RWPE1 (cell line): ENCODE measurements at regions not wholly inside any gene's neighbourhood (a gene's known extent, or its start where the extent isn't known, plus 50 kb on each side); places are given as distances from the start of the nearest gene placed in this dataset.

ENCODE experiments used
- CTCF ChIA-PET: fragments of 350-600 bp; sonication (Branson Sonifier 250); formaldehyde crosslinking; extraction: SDS; loops from one replicate; lab custom pipeline; 2021; lab: Yijun Ruan, JAX
- POLR2A ChIA-PET: fragments of 400-600 bp; formaldehyde crosslinking; extraction: SDS; loops from one replicate; lab custom pipeline; 2020; ENCODE audit warnings: antibody characterized with exemption; ENCODE audit not compliant: low non-redundant PET; lab: Yijun Ruan, JAX
- DNase-seq: peaks from one replicate; pipeline ENCODE4 v3.0.0; 2012; ENCODE audit warnings: low spot score
- H3K27ac ChIP-seq: fragments of 450-650 bp; 2 replicates; pipeline ENCODE4 v1.5.1; 2017
- TF ChIP-seq, protein P1 (sequence below): fragments of 450-650 bp; conservative IDR thresholded peaks from 2 replicates; pipeline ENCODE4 v1.5.1; 2017; ENCODE audit warnings: low read depth, mild to moderate bottlenecking

DNA sequence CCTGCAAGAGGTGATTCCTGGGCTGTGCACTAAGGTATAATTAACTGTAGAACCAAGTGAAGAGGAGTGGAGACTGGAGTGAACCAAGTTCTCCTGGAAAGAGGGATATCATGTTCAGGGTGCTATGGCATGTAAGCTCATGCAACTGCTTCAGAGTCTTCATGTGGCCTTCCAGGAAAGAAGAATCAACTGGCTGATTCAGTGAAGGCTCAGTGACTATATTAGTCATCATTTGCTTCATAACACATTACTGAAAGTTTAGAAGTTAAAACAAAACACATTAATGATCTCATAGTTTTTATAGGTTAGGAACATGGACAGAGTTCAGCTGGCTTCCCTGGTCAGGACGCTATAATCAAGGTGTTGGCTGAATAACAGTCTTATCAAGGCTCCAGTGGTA, 1200.8 kb upstream of the GYPC start:
- no peak for DNase-seq
- ChIA-PET CTCF (interaction anchor here (0.6 kb wide), 1 partner anchor 253 kb away, joined by 3 read pairs; no protein-coding TSS in a partner anchor), POLR2A (no interaction called here)
- H3K27ac ChIP-seq: no peak overlapping the region
- TF ChIP-seq, protein P1, sequence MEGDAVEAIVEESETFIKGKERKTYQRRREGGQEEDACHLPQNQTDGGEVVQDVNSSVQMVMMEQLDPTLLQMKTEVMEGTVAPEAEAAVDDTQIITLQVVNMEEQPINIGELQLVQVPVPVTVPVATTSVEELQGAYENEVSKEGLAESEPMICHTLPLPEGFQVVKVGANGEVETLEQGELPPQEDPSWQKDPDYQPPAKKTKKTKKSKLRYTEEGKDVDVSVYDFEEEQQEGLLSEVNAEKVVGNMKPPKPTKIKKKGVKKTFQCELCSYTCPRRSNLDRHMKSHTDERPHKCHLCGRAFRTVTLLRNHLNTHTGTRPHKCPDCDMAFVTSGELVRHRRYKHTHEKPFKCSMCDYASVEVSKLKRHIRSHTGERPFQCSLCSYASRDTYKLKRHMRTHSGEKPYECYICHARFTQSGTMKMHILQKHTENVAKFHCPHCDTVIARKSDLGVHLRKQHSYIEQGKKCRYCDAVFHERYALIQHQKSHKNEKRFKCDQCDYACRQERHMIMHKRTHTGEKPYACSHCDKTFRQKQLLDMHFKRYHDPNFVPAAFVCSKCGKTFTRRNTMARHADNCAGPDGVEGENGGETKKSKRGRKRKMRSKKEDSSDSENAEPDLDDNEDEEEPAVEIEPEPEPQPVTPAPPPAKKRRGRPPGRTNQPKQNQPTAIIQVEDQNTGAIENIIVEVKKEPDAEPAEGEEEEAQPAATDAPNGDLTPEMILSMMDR: no peak

DNA sequence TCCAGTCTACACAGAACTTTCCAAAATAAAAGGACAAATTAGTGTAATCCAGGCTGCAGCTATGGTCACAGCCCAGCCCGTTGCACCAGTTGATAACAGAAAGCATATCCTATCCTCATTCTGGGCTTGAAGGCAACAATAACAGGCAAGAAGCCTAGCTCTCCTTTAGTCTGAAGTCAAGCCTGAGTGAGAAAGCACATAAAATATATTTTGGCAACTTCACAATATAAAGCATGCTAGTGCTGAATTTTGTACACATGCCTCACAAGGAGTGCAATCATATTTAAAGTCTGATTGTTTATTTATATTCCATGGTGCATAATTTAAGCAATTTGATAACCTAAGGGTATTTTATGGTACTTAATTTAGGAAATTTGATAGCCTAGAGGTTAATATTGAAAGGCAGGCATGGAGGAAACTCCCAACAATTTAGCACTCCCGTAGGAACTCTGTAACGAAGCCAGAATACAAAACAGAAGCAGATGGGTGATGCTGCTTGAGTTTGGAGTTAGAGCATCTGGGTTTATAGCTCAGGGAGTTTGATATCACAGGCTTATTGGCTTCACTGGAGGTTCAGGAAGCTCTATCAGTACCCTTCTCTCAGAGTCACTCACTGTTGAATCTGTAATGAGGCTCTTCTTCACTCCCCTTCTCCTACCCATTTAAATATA, 1199.1 kb upstream of the GYPC start:
- no peak for DNase-seq
- POLR2A ChIA-PET: no interaction called here

DNA sequence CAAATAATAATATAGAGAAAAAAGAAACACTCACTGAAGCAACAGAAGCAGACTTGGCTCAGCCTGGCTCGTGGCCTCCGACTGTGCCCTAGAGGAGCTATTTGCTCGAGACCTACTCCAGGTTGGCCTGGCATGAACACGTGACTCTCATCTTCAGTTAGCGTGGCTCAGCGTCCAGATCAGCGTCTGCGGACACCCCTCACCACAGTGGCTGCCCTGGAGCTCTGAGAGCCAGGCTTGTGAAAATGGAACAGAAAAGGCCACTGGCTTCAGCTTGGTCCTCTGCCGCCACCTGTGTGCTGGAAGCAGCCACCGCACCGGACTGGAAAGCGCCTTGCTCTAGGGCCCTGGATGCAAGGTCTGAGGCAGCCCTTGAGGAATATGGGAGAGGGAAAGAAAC, 1184.0 kb upstream of the GYPC start:
- DNase-seq: peak; percentile 18
- TF ChIP-seq, protein P1: peak; percentile 54
- CTCF ChIA-PET: interaction anchor here (0.6 to 1.0 kb wide), 7 partner anchors 97 to 1447 kb away, joined by 3 to 6 read pairs (median 3); partner anchors contain the start of gene CNTNAP5

More for the DNA sequence above, 1199.1 kb upstream of the GYPC start:
- TF ChIP-seq, protein P1: no peak
- CTCF ChIA-PET: no interaction called here
- H3K27ac ChIP-seq: no peak overlapping the region

DNA sequence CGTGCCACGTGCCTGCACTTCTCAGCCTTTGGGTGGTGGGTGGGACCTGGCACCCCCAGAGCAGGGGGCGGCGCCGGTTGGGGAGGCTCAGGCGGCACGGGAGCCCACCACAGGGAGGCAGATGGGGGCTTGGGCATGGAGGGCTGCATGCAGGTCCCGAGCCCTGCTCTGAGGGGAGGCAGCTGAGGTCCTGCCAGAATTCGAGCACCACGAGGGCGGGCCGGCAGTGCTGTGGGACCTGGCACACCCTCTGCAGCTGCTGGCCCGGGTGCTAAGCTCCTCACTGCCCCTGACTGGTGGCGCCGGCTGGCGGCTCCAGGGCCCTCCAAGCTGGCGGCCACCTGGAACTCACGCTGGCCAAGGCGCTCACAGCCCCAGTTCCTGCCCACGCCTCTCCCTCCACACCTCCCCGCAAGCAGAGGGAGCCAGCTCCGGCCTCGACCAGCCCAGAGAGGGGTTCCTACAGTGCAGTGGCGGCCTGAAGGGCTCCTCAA, 1176.8 kb upstream of the GYPC start:
- ChIA-PET CTCF (no interaction called here), POLR2A (no interaction called here)
- no peak overlapping the region for H3K27ac ChIP-seq
- DNase-seq: no peak
- TF ChIP-seq, protein P1: no peak

More for the DNA sequence above, 1184.0 kb upstream of the GYPC start:
- POLR2A ChIA-PET: no interaction called here
- no peak overlapping the region for H3K27ac ChIP-seq

DNA sequence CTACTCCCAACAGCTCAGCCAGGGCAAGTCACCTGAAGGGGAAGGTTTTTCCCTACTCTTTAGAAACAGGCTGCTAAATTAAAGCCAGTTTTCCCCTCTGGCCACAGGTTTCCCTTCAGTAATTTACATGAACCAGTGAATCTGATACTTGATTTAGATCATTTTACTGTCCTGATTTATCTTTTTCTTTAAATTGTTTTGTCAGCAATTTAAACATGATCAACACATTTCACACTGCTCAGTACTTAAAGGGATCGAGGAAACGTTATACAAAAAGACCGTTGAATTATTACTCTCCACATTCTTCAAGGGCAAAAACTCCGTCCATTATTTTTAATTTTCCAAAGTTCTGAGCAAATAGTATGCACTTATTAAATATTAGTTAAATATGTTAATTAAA, 1165.7 kb upstream of the GYPC start:
- ChIA-PET POLR2A (no interaction called here), CTCF (interaction anchor here (0.6 to 1.1 kb wide), 2 partner anchors 27 to 32 kb away, joined by 4 to 5 read pairs; no protein-coding TSS in a partner anchor)
- H3K27ac ChIP-seq: no peak overlapping the region
- DNase-seq: no peak
- TF ChIP-seq, protein P1: no peak

DNA sequence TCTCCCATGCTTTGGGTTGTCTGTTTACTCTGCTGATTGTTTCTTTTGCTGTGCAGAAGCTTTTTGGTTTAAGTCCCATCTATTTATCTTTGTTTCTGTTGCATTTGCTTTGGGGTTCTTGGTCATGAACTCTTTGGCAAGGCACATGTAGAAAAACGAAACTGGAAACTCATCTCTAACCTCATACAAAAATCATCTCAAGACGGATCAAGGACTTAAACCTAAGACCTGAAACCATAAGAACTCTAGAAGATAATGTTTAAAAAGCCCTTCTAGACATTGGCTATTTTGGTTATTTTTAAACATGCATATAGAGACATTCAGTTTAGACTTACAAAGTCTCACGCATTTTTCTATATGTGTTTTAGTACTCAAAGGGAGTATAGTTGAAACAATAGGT, 1164.3 kb upstream of the GYPC start:
- no peak for DNase-seq
- TF ChIP-seq, protein P1: no peak
- POLR2A ChIA-PET: no interaction called here
- CTCF ChIA-PET: no interaction called here
- no peak overlapping the region for H3K27ac ChIP-seq
